ENCODE measurements at regions not wholly inside any gene's neighbourhood (a gene's known extent, or its start where the extent isn't known, plus 50 kb on each side); places are given as distances from the start of the nearest gene placed in this dataset.

- H3K27me3 ChIP-seq (ENCODE audit: control insufficient read depth in 2 of 2, insufficient read depth in 2 of 2, low read length in 2 of 2): peaks cover 3 to 18% of the 10 kb centered on the region in 2 experiments
- H3K79me2 ChIP-seq (ENCODE audit: control insufficient read depth, insufficient read depth, low read length): no peaks in the 10 kb centered on the region
- H2AFZ ChIP-seq (ENCODE audit: low read depth, low read length): no peak overlapping the region
- no peak overlapping the region for H3K4me3 ChIP-seq (replicated peaks in 1 of 3; ENCODE audit: insufficient read depth in 1 of 3, low read depth in 1 of 3, low read length in 3 of 3)
- no peaks in the 10 kb centered on the region for H4K20me1 ChIP-seq (replicated peaks; ENCODE audit: control insufficient read depth, extremely low read depth, insufficient read depth, low read length)
- H3K9me1 ChIP-seq (replicated peaks; ENCODE audit: control insufficient read depth, extremely low read depth, insufficient read depth, low read length): no peaks in the 10 kb centered on the region
- CTCF ChIA-PET: no interaction called here
- no peaks in the 10 kb centered on the region for H3K4me1 ChIP-seq (ENCODE audit: control insufficient read depth, extremely low read depth, insufficient read depth, low read length)
- POLR2A ChIA-PET: no interaction called here
- H3K9ac ChIP-seq (replicated peaks; ENCODE audit: extremely low read depth, insufficient read depth, low read length): no peak overlapping the region
- no peak overlapping the region for H3K27ac ChIP-seq (ENCODE audit: insufficient read depth, low read depth, low read length)
- TF ChIP-seq MAX (IDR thresholded peaks at IDR 0.05; ENCODE audit: insufficient read depth, insufficient read length): no peak
- no peak for TF ChIP-seq POLR2AphosphoS5 (IDR thresholded peaks at IDR 0.05; ENCODE audit: insufficient read depth, low read depth, low read length)
- TF ChIP-seq CTCF (IDR thresholded peaks at IDR 0.05; ENCODE audit: extremely low read depth in 1 of 2, insufficient read depth in 1 of 2, low read depth in 1 of 2, low read length in 2 of 2): no peak
- TF ChIP-seq FOS (IDR thresholded peaks at IDR 0.05; ENCODE audit: borderline replicate concordance, insufficient read depth, low read length): no peak
- no peak for TF ChIP-seq JUN (IDR thresholded peaks at IDR 0.05; ENCODE audit: borderline replicate concordance, insufficient read depth, insufficient read length, low read depth)
- no peak overlapping the region for H3K4me2 ChIP-seq (ENCODE audit: insufficient read depth, low read length)
- dilution Hi-C loops (cut with MboI; ENCODE audit: extremely low pct_ligation_motif_present, low sequenced_read_pairs): no loop called here
- DNase-seq (ENCODE audit: low read depth, low spot score) (no peak), FAIRE-seq (no peak)
- H3K36me3 ChIP-seq (ENCODE audit: control insufficient read depth in 2 of 2, extremely low read depth in 1 of 2, insufficient read depth in 2 of 2, low read length in 2 of 2): no peaks in the 10 kb centered on the region
- no TSS peak for BruUV-seq (replicated peaks)
- intact Hi-C loops (cut with micrococcal nuclease): no loop called here
- no peaks in the 10 kb centered on the region for H3K9me3 ChIP-seq (replicated peaks; ENCODE audit: control insufficient read depth, insufficient read depth, low read length)
Observed at GRCh38 chr12:45577844-45578399, 151.6 kb upstream of the ARID2 start.

Measured in endothelial cell of umbilical vein (primary cell).